Endothelial cell of umbilical vein (primary cell): ENCODE measurements at regions not wholly inside any gene's neighbourhood (a gene's known extent, or its start where the extent isn't known, plus 50 kb on each side); places are given as distances from the start of the nearest gene placed in this dataset.

ENCODE experiments used
- BruUV-seq: library from RNA; stranded (reverse); fragments of 400-500 nt; replicated peaks from 2 replicates; lab custom pipeline; 2021; lab: Mats Ljungman, UMichigan
- CTCF ChIA-PET: fragments of 300-600, 350-600 bp; sonication (Branson Sonifier 250); formaldehyde crosslinking; loops from one replicate; lab custom pipeline; 2021; ENCODE audit warnings: antibody characterized with exemption, inconsistent platforms; lab: Charles Lee
- POLR2A ChIA-PET: fragments of 300-600, 350-600 bp; sonication (Branson Sonifier 250); formaldehyde crosslinking; loops from one replicate; lab custom pipeline; 2021; ENCODE audit warnings: antibody characterized with exemption, inconsistent platforms; lab: Charles Lee
- DNase-seq: peaks from one replicate; pipeline ENCODE4 v3.0.0-alpha.2; 2011; ENCODE audit warnings: low read depth, low spot score
- FAIRE-seq: peaks from 2 replicates; lab custom pipeline; 2011; peaks lifted over from hg19 to GRCh38; lab: Jason Lieb, UNC
- H2AFZ ChIP-seq: 2 replicates; pipeline ENCODE4 v1.6.0; 2012; ENCODE audit warnings: low read depth, low read length, control low read depth, inconsistent platforms
- H3K27ac ChIP-seq: 2 replicates; pipeline ENCODE4 v1.5.1; 2011; ENCODE audit warnings: low read depth, mild to moderate bottlenecking, control low read depth, low read length, moderate library complexity; ENCODE audit not compliant: insufficient read depth
- H3K27me3 ChIP-seq, 2 experiments: 2 replicates each; pipeline versions ENCODE4 v1.6.0 to v1.6.1; 2011; ENCODE audit warnings: low read length in 2 of 2, mixed read lengths in 1 of 2; ENCODE audit not compliant: control insufficient read depth in 2 of 2, insufficient read depth in 2 of 2
- H3K36me3 ChIP-seq, 2 experiments: 2 replicates in 1 of 2; 3 replicates in 1 of 2; pipeline ENCODE4 v1.5.1; 2011; ENCODE audit warnings: low read length in 2 of 2, mild to moderate bottlenecking in 1 of 2, moderate library complexity in 1 of 2; ENCODE audit not compliant: control insufficient read depth in 2 of 2, insufficient read depth in 2 of 2; ENCODE audit errors: extremely low read depth in 1 of 2
- H3K4me1 ChIP-seq: 3 replicates; pipeline ENCODE4 v1.5.1; 2011; ENCODE audit warnings: mild to moderate bottlenecking, low read length; ENCODE audit not compliant: control insufficient read depth, insufficient read depth; ENCODE audit errors: extremely low read depth
- H3K4me2 ChIP-seq: 2 replicates; pipeline ENCODE4 v1.6.1; 2011; ENCODE audit warnings: low read length, control low read depth, mixed read lengths; ENCODE audit not compliant: insufficient read depth
- H3K4me3 ChIP-seq, 3 experiments: fragments of 200-600 bp in 1 of 3; sonication (generic), shearing (Covaris generic) in 1 of 3; replicated peaks in 1 of 3; 2 replicates each; pipeline ENCODE4 v1.5.1; 2011 to 2016; ENCODE audit warnings: control low read depth in 3 of 3, low read length in 3 of 3, mild to moderate bottlenecking in 2 of 3, inconsistent platforms in 1 of 3, low read depth in 1 of 3, moderate library complexity in 1 of 3; ENCODE audit not compliant: insufficient read depth in 1 of 3
- H3K79me2 ChIP-seq: 2 replicates; pipeline ENCODE4 v1.6.0; 2012; ENCODE audit warnings: low read length, inconsistent platforms; ENCODE audit not compliant: control insufficient read depth, insufficient read depth
- H3K9ac ChIP-seq: replicated peaks from 2 replicates; pipeline ENCODE3; 2011; ENCODE audit warnings: low read length, control low read depth; ENCODE audit not compliant: insufficient read depth; ENCODE audit errors: extremely low read depth
- H3K9me1 ChIP-seq: replicated peaks from 3 replicates; pipeline ENCODE4 v1.6.0; 2011; ENCODE audit warnings: mild to moderate bottlenecking, low read length; ENCODE audit not compliant: control insufficient read depth, insufficient read depth; ENCODE audit errors: extremely low read depth
- H3K9me3 ChIP-seq: replicated peaks from 2 replicates; pipeline ENCODE4 v1.5.1; 2012; ENCODE audit warnings: low read length, inconsistent platforms; ENCODE audit not compliant: control insufficient read depth, insufficient read depth
- H4K20me1 ChIP-seq: replicated peaks from 2 replicates; pipeline ENCODE3; 2011; ENCODE audit warnings: mild to moderate bottlenecking, low read length; ENCODE audit not compliant: control insufficient read depth, insufficient read depth; ENCODE audit errors: extremely low read depth
- CTCF ChIP-seq, 2 donors: IDR thresholded peaks; 1 replicate in 1 of 2; 2 replicates in 1 of 2; pipeline ENCODE4 v1.5.1; 2011; ENCODE audit warnings: low read length in 2 of 2, mild to moderate bottlenecking in 2 of 2, moderate library complexity in 2 of 2, control low read depth in 1 of 2, inconsistent platforms in 1 of 2, low read depth in 1 of 2; ENCODE audit not compliant: insufficient read depth in 1 of 2; ENCODE audit errors: extremely low read depth in 1 of 2
- EZH2 ChIP-seq: IDR thresholded peaks from 2 replicates; pipeline ENCODE4 v1.6.1; 2012; ENCODE audit warnings: borderline replicate concordance, low read depth, mild to moderate bottlenecking, moderate library complexity, low read length, inconsistent platforms; ENCODE audit not compliant: severe bottlenecking
- FOS ChIP-seq: IDR thresholded peaks from 2 replicates; pipeline ENCODE4 v1.6.1; 2011; ENCODE audit warnings: mild to moderate bottlenecking, low read length, moderate library complexity, borderline replicate concordance; ENCODE audit not compliant: insufficient read depth
- GATA2 ChIP-seq: IDR thresholded peaks from 2 replicates; pipeline ENCODE4 v1.7.0; 2011; ENCODE audit warnings: low read depth, mild to moderate bottlenecking, moderate library complexity, mixed read lengths, low read length; ENCODE audit not compliant: insufficient read length, insufficient read depth
- JUN ChIP-seq: IDR thresholded peaks from 2 replicates; pipeline ENCODE4 v1.6.1; 2011; ENCODE audit warnings: borderline replicate concordance, low read depth; ENCODE audit not compliant: insufficient read length, insufficient read depth
- MAX ChIP-seq: IDR thresholded peaks from 2 replicates; pipeline ENCODE4 v1.6.1; 2011; ENCODE audit not compliant: insufficient read depth, insufficient read length
- MYC ChIP-seq: IDR thresholded peaks from one replicate; pipeline ENCODE4 v1.6.1; 2011; ENCODE audit warnings: mild to moderate bottlenecking, low read depth, low read length
- POLR2A ChIP-seq: IDR thresholded peaks from 2 replicates; pipeline ENCODE4 v1.6.1; 2012; ENCODE audit warnings: low read depth, mild to moderate bottlenecking, control low read depth, low read length
- POLR2AphosphoS5 ChIP-seq: IDR thresholded peaks from 2 replicates; pipeline ENCODE4 v1.6.1; 2012; ENCODE audit warnings: low read depth, mild to moderate bottlenecking, control low read depth, low read length, moderate library complexity; ENCODE audit not compliant: insufficient read depth
- dilution Hi-C: fragments of 300-500 bp; cut with MboI; formaldehyde crosslinking; loops from one replicate; pipeline ENCODE4 v1.15.0; 2019; ENCODE audit warnings: low sequenced_read_pairs; ENCODE audit not compliant: extremely low pct_ligation_motif_present
- intact Hi-C: fragments of 100-400 bp; cut with micrococcal nuclease; formaldehyde crosslinking; loops from one replicate; pipeline ENCODE4 v1.10.0; 2022

- Histone ChIP-seq H3K4me3 (no peak overlapping the region), H3K79me2 (no peaks in the 10 kb centered on the region), H3K36me3 (no peaks in the 10 kb centered on the region), H3K4me2 (no peak overlapping the region), H3K4me1 (no peaks in the 10 kb centered on the region), H3K27me3 (no peaks in the 10 kb centered on the region), H3K9me1 (no peaks in the 10 kb centered on the region), H4K20me1 (no peaks in the 10 kb centered on the region), H3K9me3 (no peaks in the 10 kb centered on the region), H3K9ac (no peak overlapping the region), H3K27ac (no peak overlapping the region), H2AFZ (no peak overlapping the region)
- ChIA-PET CTCF (interaction anchor here (1.0 to 1.9 kb wide), 3 partner anchors 24 to 328 kb away, joined by 3 to 4 read pairs (median 3); no protein-coding TSS in a partner anchor), POLR2A (no interaction called here)
- intact Hi-C loops (no loop called here), dilution Hi-C loops (no loop called here)
- FAIRE-seq = no peak
- TF ChIP-seq JUN = no peak
- TF ChIP-seq POLR2AphosphoS5 = no peak
- TF ChIP-seq FOS = no peak
- TF ChIP-seq EZH2 = no peak
- no TSS peak for BruUV-seq
- no peak for DNase-seq
These were observed 54.4 kb upstream of the BMP4 start for GRCh38 chr14:54010981-54011380.

- Histone ChIP-seq H3K4me1 (no peaks in the 10 kb centered on the region), H2AFZ (no peak overlapping the region), H3K9me3 (no peaks in the 10 kb centered on the region), H4K20me1 (no peaks in the 10 kb centered on the region), H3K4me3 (no peak overlapping the region), H3K36me3 (no peaks in the 10 kb centered on the region), H3K79me2 (no peaks in the 10 kb centered on the region), H3K4me2 (no peak overlapping the region), H3K27ac (no peak overlapping the region), H3K9ac (no peak overlapping the region), H3K9me1 (no peaks in the 10 kb centered on the region), H3K27me3 (no peaks in the 10 kb centered on the region)
- no peak for FAIRE-seq
- dilution Hi-C loops = no loop called here
- TF ChIP-seq CTCF (IDR thresholded peaks at IDR 0.05; ENCODE audit: extremely low read depth in 1 of 2, insufficient read depth in 1 of 2, low read depth in 1 of 2, low read length in 2 of 2) (no peak), POLR2AphosphoS5 (no peak), JUN (no peak), GATA2 (no peak), MAX (no peak), FOS (no peak), POLR2A (no peak), EZH2 (no peak), MYC (no peak)
- BruUV-seq = no TSS peak
- intact Hi-C loops = loop anchor here (10.0 kb wide), 1 partner anchor 588 kb away; no protein-coding TSS in a partner anchor
- CTCF ChIA-PET = interaction anchor here (1.5 kb wide), 1 partner anchor 152 kb away, joined by 3 read pairs; no protein-coding TSS in a partner anchor
- POLR2A ChIA-PET = no interaction called here
- DNase-seq = no peak
These were observed 66.4 kb upstream of the BMP4 start for GRCh38 chr14:54023027-54023426.
